NCI-H128 (cell line): ENCODE measurements at regions not wholly inside any gene's neighbourhood (a gene's known extent, or its start where the extent isn't known, plus 50 kb on each side); places are given as distances from the start of the nearest gene placed in this dataset.

Experiments used
- DNase-seq: peaks from one replicate; lab custom pipeline; 2025; ENCODE audit not compliant: unreplicated experiment; lab: John Stamatoyannopoulos, UW

DNA sequence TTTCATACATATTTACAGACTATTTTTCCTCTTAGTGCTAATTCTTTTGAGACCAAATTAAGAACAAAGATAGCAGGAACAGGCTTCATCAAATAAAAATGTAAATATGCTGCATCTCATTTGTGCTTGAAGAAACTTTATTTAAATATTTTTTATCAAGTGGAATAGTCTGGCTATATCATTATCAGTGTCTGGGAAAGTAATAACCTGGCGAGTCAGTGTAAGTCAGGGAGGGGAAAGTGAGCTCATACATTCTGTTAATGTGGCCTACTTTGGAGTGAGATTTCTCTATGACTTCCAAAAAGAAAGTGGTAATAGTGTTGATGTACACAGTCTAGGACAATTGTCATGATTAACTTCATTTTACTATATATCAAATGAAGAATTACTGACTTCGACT lies 1045.1 kb downstream of the ADGRL2 start:
- no peak for DNase-seq

DNA sequence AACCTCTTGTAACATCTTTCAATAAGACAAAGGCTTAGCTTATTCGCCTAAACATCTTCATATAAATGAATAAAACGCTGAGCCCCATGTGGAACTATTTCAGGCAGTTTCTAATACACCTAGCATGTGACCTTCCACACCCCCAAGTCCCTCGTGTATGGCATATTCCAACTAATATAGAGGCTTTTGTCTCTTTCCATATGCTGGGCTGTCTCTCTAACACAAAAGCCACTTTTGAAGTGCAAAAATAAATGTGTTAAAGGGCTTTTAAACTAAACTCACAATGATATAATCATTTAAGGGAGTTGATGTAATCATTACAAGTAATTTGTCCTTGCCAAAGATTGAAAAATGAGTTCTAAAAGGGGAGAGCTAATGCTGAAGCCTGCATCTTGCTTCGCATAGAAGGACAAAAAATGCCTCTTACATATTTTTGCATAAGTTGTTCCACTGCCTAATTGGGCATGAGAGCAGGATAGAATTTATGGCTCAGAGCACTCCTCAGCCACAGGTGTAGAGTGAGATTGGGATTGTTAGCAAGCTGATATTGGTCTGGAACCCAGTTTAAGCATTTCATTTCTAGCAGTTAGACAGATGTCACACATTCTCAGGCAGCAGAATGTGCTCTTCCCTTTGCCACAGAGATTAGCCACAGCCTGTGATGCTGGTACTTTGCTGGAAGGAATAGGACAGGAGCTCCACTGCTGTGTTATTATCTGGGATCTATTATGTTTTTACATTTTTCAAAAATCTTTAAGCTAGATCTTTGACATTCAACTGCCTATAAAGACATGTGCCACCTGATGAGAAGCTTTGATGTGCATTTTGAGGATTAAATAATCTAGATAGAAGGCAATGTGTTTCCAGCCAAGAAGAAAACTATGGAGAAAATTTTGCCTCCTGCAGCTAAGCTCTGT lies 1044.4 kb downstream of the ADGRL2 start:
- DNase-seq: no peak

DNA sequence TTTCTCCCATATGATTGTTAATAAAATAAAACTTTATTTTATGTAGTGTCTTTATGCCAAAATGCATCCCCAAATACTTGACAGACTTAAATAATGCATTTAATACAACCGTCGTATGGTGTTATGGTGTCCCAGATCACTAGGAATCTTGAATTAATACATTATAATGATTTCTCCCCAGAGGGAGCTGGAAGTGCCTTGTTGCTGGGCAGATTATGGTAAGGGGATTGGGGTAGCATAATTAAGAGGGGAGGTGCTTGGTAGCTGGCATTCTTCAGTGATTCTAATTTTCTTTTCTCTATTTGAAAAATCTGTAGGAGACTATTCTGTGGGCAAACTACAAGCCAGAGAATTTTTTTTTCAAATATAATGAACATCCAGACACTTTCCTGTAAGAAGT lies 1043.7 kb downstream of the ADGRL2 start:
- no peak for DNase-seq

DNA sequence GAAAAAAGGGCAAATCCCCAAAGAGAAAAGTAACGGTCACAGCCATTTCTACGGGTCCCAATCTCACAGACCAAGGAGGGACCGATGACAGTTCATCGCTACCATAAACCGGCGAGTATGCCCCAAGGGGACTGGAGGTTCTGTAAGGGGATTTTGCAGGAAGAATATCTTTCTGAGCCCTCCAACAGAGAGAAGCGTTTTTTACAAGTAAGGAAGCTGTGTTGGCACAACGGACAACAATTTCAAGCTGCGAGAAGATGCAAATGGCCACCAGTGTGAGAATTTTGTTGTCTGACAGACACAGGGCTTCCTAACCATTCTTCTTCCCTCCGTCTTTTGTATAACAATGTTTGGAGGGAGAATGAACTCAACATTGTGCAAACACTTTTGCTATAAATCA lies 1043.1 kb downstream of the ADGRL2 start:
- no peak for DNase-seq

DNA sequence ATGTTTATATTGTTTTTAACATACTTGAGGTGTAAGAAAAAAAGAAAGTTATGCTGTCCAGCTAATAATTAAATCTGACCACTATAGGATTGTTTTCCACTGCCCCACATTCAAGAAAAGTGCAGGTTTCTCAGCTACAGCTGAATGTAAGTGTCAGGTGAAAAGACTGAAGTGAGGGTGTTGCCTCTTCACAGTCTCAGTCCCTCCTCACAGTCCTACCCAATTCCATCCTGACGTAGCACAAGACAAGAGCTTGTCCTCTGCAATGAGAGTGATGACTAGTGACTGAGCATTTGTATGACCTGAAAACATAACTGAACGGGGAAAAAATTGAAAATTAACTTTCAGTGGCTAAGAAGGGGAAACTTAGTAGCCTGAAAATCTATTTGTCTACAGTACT lies 1039.5 kb downstream of the ADGRL2 start:
- DNase-seq: no peak

DNA sequence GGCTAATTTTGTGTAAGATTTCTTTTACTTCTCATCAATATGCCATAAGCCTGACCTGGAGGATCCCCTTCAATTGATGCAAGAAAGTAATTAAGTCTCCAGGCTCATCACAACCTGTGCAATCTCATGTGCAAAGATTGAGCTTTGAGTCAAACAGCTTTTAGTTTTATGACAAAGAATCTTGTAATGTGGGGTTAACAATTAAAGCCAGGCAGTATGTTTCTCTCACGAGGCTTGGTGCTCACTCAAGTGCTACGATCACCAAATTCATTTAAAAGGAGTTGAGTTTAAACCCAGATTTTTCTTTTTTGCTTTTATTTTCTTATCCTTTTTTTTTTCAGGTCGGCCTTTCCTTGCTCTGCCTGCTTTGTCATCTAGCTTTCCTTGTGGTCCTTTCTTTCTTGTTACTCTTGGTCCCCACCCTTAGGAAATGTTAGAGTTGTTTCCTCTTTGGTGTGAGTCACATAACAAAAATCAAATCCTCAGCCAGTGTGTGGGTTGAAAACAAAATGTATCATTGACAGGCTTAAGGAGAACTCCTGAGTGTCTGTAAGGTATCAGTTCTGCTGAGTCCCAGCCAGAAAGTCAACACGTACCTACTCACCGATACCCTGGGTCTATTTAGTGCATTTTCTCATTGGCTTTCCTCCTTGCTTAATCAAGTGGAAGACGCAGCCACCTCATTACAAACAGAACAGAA lies 1037.2 kb downstream of the ADGRL2 start:
- DNase-seq: no peak

DNA sequence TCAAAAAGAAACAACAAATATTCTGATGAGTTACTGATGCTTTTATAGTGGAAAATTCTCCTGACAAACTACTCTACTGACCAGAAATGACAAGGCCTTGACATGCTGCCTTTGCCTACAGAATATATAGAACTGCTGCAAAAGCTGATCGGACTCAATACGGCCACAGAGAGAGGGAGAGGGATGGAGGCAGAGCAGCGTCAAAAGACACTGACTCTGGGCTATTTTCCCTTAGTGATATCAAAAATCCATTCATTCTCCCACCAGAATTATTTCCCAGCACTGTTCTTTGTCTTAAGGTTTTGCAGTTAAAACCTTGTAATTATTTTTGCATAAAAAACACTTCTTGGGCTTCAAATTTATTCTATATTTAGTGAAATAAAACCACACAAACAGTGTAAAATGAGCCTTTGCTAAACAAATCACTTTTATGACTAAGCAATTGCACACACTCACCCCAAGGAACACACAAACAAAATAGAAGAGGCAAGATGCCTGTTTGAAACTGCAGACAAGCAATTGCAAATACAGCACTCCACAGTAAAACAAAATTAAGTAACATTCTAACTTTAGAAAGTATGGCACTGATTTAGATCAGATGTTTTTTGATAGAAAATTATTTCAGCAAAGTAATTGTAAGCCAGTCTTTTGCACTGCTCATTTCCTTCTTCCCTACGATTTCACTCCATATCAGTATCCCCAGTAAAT lies 1036.4 kb downstream of the ADGRL2 start:
- DNase-seq: no peak

DNA sequence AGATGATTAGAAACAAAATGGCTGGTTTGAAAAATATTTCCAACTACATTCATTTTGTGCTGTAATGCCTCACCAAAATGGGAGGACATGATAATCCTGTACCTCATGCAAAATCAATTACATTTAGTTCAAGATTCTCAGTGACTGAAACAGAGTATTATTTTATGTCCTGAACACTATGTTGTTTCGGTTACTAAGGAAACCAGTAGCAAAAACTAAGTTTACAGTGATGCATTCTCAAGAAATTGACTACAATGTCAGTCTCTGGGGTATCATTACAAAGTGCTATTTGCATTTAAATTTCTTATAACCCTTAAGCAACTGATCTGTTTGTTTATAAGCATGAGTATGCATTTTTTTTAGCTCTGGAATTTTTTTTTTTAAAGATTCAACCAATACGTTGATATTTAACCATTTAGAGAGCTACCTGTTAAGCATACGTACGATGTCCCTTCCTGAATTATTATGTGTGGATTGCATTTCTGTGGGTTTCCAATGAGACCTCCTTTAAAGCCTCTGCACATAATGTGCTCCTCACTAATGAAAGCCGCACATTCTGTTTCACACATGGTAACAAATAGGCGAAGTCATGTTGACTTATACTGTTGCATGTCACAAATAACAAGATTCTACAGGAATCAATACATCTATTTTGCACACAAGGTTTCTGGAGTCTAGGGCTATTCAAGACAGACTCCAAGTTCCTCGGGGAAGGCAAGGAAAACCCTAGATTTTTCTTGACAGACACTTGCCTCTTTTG lies 1035.7 kb downstream of the ADGRL2 start:
- no peak for DNase-seq

DNA sequence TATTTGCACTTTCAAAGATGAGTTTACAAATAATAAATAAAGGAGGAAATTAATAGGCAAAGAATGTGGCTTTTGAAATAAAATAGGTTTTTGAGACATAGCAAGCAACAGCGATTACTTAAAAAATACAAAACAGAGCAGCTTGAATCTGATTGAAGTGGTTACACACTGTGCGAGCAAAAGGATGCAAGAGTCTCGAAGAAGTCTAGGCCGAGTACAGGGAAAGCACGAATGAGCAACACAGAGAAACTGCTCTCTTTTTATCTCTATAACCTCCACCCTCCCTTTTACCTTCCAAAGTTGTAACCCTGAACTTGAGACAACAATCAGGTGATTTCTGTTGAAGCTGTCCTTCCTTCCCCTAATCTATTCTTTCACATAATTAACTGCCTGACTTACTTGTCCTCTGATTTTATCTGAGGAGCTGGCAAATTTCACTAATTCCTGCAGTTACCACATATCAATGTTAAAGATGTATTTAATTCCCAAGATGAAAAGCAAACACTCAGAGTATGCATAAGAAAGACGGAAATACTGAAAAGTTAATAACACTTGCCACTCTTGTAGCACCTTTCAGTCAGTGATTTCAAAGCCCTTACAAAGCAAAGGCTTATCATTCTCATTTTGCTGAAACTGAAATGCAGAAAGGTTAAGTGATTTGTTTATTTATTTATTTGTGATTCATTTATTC lies 1030.1 kb downstream of the ADGRL2 start:
- DNase-seq: no peak

DNA sequence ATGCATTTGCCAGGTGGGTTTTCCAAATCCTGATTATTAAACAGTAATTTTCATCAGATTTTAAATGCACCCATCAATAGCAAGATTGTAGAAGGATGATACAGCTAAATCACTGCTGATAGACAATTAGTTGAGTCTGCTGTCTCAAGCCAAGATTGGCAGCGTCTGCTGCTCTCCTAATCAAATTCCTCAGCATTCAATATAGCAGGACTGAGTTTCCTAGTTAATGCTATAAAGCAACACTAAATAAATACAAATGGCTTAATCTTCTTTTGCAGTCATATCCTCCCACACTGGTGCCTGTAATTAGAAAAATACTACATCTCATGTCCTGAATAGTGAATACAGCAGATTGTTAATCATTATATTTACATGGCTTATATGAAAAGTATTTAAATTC lies 1028.8 kb downstream of the ADGRL2 start:
- DNase-seq: no peak

DNA sequence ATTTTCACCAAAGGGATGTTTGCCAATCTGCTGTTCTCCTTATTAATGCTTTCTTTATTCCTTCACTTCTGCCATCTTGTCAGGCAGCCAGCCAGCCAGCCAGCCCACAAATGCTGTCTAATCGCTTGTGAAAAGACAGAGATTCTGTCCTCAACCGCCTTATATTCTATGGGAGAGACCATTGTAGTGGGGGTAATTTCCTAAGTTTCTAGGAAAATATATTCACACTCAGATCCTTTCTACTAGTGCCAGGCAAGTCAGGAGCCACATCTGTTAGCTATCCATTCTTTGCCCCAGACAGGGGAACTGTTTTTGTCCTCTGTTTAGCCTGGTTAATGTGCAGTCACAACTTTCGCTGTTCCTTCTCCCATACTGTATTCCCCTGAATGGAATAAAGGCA lies 1023.1 kb downstream of the ADGRL2 start:
- no peak for DNase-seq

DNA sequence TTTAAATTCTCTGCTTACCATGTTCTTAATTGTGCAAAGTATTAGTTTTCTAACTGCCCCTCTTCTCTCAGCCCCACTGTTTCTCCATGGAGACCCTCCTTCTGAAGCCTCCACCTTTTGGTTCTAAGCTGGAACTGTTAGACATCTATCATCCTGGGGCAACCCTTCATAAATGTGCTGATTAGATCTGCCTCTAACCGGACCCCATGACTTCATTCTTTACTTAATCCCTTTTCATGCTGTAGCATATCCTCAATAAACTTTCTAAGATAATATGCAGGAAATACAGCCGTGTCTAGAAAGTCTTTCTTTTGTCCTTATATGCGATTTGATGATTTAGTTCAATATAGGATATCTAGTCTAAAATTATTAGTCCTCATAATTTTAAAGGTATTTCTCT lies 1020.1 kb downstream of the ADGRL2 start:
- DNase-seq: no peak

DNA sequence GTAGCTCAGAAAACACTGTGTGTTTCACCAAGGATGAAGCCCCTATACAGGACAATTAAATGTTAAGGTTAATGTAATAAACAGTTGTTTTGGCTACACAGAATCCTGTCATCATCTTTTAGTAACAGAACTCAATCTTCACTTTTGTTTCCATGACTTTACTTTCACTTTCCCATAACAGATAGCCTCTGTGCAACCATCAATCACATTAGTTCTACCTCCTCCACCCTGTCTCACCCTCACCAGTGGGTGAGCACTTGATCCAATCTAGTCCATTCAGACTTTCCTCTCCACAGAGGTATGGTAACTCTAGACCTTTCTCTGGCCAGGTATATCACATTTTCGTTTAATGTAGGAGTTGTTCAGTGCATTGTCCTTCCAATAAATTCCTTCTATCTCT lies 1018.5 kb downstream of the ADGRL2 start:
- no peak for DNase-seq

DNA sequence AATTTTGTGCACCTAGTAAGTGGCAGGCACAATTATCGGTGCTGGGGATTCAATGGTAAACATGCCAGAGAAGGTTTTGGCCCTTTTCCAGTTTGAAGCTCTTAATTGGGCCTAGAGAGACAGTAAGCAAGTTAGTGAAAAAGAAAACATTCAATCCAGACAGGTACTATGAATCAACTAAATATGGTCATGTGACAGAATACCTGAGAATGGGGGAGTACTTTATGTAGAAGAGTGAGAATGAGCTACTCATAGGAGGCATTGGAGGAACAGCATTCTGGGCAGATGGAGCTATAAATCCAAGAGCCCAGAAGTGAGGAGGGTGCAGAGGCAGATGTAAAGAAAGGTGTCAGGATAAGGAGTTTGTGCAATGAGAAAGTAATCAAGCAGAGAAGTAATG lies 1017.9 kb downstream of the ADGRL2 start:
- DNase-seq: no peak

DNA sequence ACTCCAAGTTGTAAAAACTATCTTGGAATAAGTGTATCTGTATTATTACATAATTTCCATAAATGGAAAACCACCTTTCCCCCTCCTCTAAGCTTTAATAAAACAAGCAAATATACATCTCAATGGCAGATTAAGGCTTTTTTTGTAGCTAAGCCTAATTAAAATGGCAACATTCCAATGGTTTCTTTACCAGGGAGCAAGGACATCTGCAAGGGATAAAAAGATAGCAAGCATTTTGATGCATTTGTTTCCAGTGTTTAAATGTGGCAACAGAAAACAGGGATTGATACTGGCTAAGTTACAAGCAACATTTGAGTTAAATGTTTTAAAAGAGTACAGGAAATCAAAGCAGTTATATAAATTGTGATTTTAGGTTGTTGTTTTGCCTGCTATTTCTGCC lies 1012.7 kb downstream of the ADGRL2 start:
- no peak for DNase-seq

DNA sequence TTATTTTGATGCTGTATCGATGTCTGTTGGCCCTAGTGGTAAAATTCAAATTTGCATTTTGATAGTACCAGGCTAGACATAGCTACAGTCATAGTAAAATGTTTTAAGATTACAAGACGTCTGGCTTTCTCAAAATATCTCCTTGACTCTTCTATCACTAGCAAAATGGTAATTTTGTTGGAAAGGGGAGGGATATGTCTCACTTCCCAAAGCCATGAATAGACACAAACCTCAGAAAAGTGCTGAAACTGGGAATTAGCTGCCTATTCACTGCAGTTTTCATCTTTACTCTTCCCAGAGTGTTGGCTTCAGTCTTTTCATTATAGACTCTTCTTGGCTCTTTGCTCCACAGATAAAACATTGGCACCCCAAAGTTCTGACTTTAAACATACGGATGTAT lies 1009.9 kb downstream of the ADGRL2 start:
- DNase-seq: no peak

DNA sequence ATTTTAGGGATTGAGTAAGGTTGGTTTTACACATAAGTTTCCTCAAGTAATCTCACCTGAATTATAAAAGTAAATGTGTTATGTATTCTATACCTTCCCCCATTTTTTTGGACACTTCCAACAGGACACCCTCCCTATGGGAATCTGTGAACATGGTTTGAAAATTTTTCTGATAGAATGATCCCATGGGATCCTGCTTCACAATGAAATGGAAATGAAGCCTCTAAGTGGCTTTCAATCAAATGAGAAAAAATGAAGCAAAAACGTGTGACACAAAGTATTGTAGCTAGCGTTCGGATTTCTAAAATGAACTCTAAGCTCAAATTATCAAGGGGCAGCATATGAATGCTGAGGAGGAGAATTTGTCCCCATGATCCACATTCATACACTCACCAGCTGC lies 1006.8 kb downstream of the ADGRL2 start:
- no peak for DNase-seq

DNA sequence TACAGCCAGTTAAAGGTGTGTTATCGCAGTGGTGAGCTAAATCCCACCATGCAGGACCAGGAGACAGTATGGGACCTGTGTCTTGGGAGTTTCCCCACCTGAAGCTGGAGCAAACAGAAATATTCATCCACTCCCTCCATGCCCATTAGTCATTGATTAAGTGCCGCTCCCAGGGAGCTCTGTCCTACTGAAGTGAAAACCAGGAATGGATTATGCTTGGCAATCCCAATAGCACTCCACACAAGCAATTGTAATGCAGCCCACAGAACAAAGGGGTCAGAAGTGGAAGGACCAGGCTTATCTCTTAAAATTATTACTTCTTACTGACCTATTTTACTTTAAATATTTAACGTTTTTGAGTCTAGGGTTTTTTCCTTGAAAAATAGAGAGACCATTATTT lies 1005.4 kb downstream of the ADGRL2 start:
- DNase-seq: no peak

DNA sequence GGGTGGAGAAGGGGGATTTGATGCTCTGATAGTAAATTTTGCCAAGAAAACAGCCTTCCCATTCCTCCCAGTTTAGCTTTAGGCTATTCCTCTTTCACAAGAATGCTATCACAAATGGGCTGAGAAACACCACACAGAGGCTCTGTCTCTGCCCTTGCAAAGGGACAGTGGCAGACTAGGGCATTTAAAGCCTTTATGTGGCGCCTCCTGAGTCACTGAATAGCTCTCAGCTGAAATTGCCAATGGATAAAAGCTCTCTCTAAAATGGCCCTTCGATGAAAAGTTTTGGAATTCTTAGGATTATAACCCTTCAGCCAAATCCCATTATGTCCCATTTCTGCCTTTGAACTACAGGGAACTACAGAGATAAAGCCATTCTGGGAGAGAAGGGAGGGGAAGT lies 1000.4 kb downstream of the ADGRL2 start:
- no peak for DNase-seq

DNA sequence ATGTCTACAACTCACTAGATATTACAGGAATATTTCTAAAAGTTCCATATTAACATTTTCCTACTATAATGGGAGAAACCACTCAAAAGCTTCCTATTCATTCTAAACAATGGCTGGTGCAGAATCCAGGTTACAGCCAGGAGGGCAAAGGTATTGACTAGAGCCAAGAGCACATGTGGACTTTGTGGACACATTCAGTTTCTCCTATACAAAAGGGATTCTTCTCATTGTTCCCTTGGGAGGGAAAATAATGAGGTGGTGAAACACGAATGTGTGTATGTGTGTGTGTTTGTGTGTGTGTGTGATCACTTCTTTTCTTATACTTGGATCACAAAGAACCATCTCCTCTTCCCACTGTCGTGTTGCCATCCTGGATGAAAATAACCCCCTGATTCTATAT lies 1000.0 kb downstream of the ADGRL2 start:
- DNase-seq: no peak

DNA sequence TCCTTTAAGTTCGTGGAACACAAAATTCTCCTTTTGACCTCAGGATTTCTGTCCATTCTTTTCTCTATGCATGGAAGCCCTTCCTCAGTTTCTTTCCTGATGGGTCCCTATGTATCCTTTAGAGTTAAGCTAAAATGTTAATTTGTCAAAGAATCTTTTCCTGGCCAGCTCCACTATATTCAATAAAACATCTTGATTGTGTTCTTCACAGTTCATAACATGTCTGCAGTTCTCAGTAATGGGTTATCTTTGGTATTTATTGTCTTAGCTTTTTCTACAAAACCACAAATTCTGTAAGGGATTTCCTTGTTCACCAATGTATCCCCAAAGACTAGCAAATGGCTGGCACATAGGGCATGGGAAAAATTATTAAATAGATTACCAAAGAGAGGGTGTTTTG lies 998.5 kb downstream of the ADGRL2 start:
- no peak for DNase-seq
